ENCODE measurements at regions not wholly inside any gene's neighbourhood (a gene's known extent, or its start where the extent isn't known, plus 50 kb on each side); places are given as distances from the start of the nearest gene placed in this dataset.

- 90% methylated on average over 1 of the region's 1 CpG for WGBS
These were observed 198.0 kb downstream of the CAVIN4 start for GRCh38 chr9:100775912-100776311.

GRCh38 chr9:100784755-100785154 lies 206.9 kb downstream of the CAVIN4 start:
- Histone ChIP-seq H3K36me3 (no peaks in the 10 kb centered on the region), H3K4me3 (no peak overlapping the region), H3K27me3 (no peaks in the 10 kb centered on the region), H3K27ac (replicated peaks in 1 of 4) (no peak overlapping the region), H3K9me3 (no peaks in the 10 kb centered on the region), H3K4me1 (no peaks in the 10 kb centered on the region)
- DNase-seq (ENCODE audit: extremely low spot score) = no peak
- no peak for TF ChIP-seq POLR2AphosphoS5 (IDR thresholded peaks at IDR 0.05)
- no peak for TF ChIP-seq CTCF (IDR thresholded peaks at IDR 0.05)
- no peak for TF ChIP-seq POLR2A (IDR thresholded peaks at IDR 0.05; ENCODE audit: low read depth)
- no peak for TF ChIP-seq EP300 (IDR thresholded peaks at IDR 0.05)
- intact Hi-C loops (cut with DNase I) = no loop called here
- 78% methylated on average over 1 of the region's 1 CpG for WGBS

More at GRCh38 chr9:100775912-100776311, 198.0 kb downstream of the CAVIN4 start:
- Histone ChIP-seq H3K27me3 (no peaks in the 10 kb centered on the region), H3K27ac (replicated peaks in 1 of 4) (no peak overlapping the region), H3K36me3 (no peaks in the 10 kb centered on the region), H3K9me3 (no peaks in the 10 kb centered on the region), H3K4me3 (no peak overlapping the region), H3K4me1 (no peaks in the 10 kb centered on the region)
- intact Hi-C loops (cut with DNase I) = no loop called here
- no peak for DNase-seq (ENCODE audit: extremely low spot score)
- TF ChIP-seq POLR2A (IDR thresholded peaks at IDR 0.05; ENCODE audit: low read depth) (no peak), POLR2AphosphoS5 (IDR thresholded peaks at IDR 0.05) (no peak), EP300 (IDR thresholded peaks at IDR 0.05) (no peak)

GRCh38 chr9:100785946-100786345 lies 208.1 kb downstream of the CAVIN4 start:
- WGBS = 86% methylated on average over 1 of the region's 1 CpG
- Histone ChIP-seq H3K9me3 (no peaks in the 10 kb centered on the region), H3K36me3 (no peaks in the 10 kb centered on the region), H3K27ac (replicated peaks in 1 of 4) (no peak overlapping the region), H3K4me3 (no peak overlapping the region), H3K4me1 (no peaks in the 10 kb centered on the region), H3K27me3 (no peaks in the 10 kb centered on the region)
- intact Hi-C loops (cut with DNase I) = no loop called here
- no peak for DNase-seq (ENCODE audit: extremely low spot score)
- TF ChIP-seq CTCF (IDR thresholded peaks at IDR 0.05) (no peak), POLR2A (IDR thresholded peaks at IDR 0.05; ENCODE audit: low read depth) (no peak), EP300 (IDR thresholded peaks at IDR 0.05) (no peak), POLR2AphosphoS5 (IDR thresholded peaks at IDR 0.05) (no peak)

- no peak overlapping the region for H3K4me3 ChIP-seq
- no peak overlapping the region for H3K27ac ChIP-seq (replicated peaks in 1 of 4)
- intact Hi-C loops (cut with DNase I) = no loop called here
- 86% methylated on average over 5 of the region's 5 CpGs for WGBS
- H3K4me1 ChIP-seq = no peaks in the 10 kb centered on the region
- no peak for DNase-seq (ENCODE audit: extremely low spot score)
- H3K36me3 ChIP-seq = no peaks in the 10 kb centered on the region
- no peaks in the 10 kb centered on the region for H3K27me3 ChIP-seq
- H3K9me3 ChIP-seq = no peaks in the 10 kb centered on the region
- no peak for TF ChIP-seq CTCF (IDR thresholded peaks at IDR 0.05)
These were observed 216.9 kb downstream of the CAVIN4 start for GRCh38 chr9:100794738-100795269.

GRCh38 chr9:100803956-100804355 lies 224.6 kb upstream of the PLPPR1 start:
- Histone ChIP-seq H3K4me3 (no peak overlapping the region), H3K4me1 (no peaks in the 10 kb centered on the region), H3K9me3 (no peaks in the 10 kb centered on the region), H3K27me3 (no peaks in the 10 kb centered on the region), H3K27ac (replicated peaks in 1 of 4) (no peak overlapping the region), H3K36me3 (no peaks in the 10 kb centered on the region)
- WGBS = 60% methylated on average over 2 of the region's 2 CpGs
- no peak for TF ChIP-seq EP300 (IDR thresholded peaks at IDR 0.05)
- TF ChIP-seq POLR2A (IDR thresholded peaks at IDR 0.05; ENCODE audit: low read depth) = no peak
- TF ChIP-seq CTCF (IDR thresholded peaks at IDR 0.05) = no peak
- no peak for TF ChIP-seq POLR2AphosphoS5 (IDR thresholded peaks at IDR 0.05)
- no peak for DNase-seq (ENCODE audit: extremely low spot score)
- intact Hi-C loops (cut with DNase I) = no loop called here

All from esophagus muscularis mucosa (tissue), 4 donors.